ENCODE measurements at regions not wholly inside any gene's neighbourhood (a gene's known extent, or its start where the extent isn't known, plus 50 kb on each side); places are given as distances from the start of the nearest gene placed in this dataset.

- no peak for TF ChIP-seq EGR1 (IDR thresholded peaks at IDR 0.05; ENCODE audit: borderline replicate concordance, low read depth, low read length)
These were observed 729.3 kb upstream of the AUTS2 start (continued) for GRCh38 chr7:68868978-68869377.

Data from H1 (cell line).